ENCODE measurements at regions not wholly inside any gene's neighbourhood (a gene's known extent, or its start where the extent isn't known, plus 50 kb on each side); places are given as distances from the start of the nearest gene placed in this dataset.

GRCh38 chr10:52459097-52459496, 145.0 kb downstream of the DKK1 start:
- Histone ChIP-seq H3K4me2 (ENCODE audit: insufficient read depth, insufficient read length, low read length) (no peak overlapping the region), H3K14ac (ENCODE audit: insufficient read depth, low read length) (no peak overlapping the region), H2BK15ac (ENCODE audit: low read depth, low read length) (no peak overlapping the region), H3K18ac (ENCODE audit: insufficient read length, low read depth, low read length) (no peak overlapping the region), H2BK20ac (ENCODE audit: low read depth, low read length, poor library complexity, severe bottlenecking) (no peak overlapping the region), H4K8ac (replicated peaks; ENCODE audit: insufficient read length, low read depth, low read length) (no peak overlapping the region), H4K20me1 (ENCODE audit: control insufficient read depth, insufficient read depth, insufficient read length) (no peaks in the 10 kb centered on the region), H2BK12ac (ENCODE audit: insufficient read length, low read depth, low read length) (no peak overlapping the region), H3K4ac (ENCODE audit: low read depth, low read length) (no peak overlapping the region), H3K56ac (ENCODE audit: insufficient read length, low read depth, low read length) (no peak overlapping the region), H3K79me1 (ENCODE audit: insufficient read depth, low read depth, low read length, poor library complexity, severe bottlenecking) (no peaks in the 10 kb centered on the region), H4K5ac (ENCODE audit: insufficient read length, low read depth, low read length) (no peak overlapping the region), H3K27ac (ENCODE audit: insufficient read length, low read depth, low read length) (no peak overlapping the region), H3K4me1 (ENCODE audit: insufficient read depth, low read length) (no peaks in the 10 kb centered on the region), H4K91ac (ENCODE audit: insufficient read length, low read depth, low read length) (no peak overlapping the region), H3T11ph (ENCODE audit: low read length) (no peak overlapping the region), H2BK5ac (ENCODE audit: insufficient read length, low read length) (no peak overlapping the region), H3K79me2 (ENCODE audit: insufficient read depth, low read length) (no peaks in the 10 kb centered on the region), H2AK5ac (ENCODE audit: insufficient read length, low read length) (no peak overlapping the region), H2BK120ac (ENCODE audit: low read depth, low read length, poor library complexity, severe bottlenecking) (no peak overlapping the region), H3K27me3 (ENCODE audit: insufficient read depth, low read length) (no peaks in the 10 kb centered on the region), H3K9ac (ENCODE audit: extremely low read depth, insufficient read length, low read length) (no peak overlapping the region), H3K23ac (ENCODE audit: insufficient read length, low read depth, low read length) (no peak overlapping the region), H3K23me2 (ENCODE audit: insufficient read length, low read depth, low read length, poor library complexity, severe bottlenecking) (no peaks in the 10 kb centered on the region), H3K9me3 (ENCODE audit: control insufficient read depth, low read depth, low read length) (no peaks in the 10 kb centered on the region), H2AFZ (ENCODE audit: low read length) (no peak overlapping the region)
- Mint-ChIP-seq H3K4me3 (no peak overlapping the region), H3K27me3 (ENCODE audit: low read depth) (no peaks in the 10 kb centered on the region), H3K4me1 (peaks cover 8 to 13% of the 10 kb centered on the region in 2 experiments; a peak in 3 of 4 replicates), H3K27ac (no peak overlapping the region), H3K9me3 (no peaks in the 10 kb centered on the region), H3K36me3 (ENCODE audit: insufficient read depth in 1 of 3, low read depth in 3 of 3) (no peaks in the 10 kb centered on the region)
- no peak for TF ChIP-seq CTCF (conservative IDR thresholded peaks at IDR 0.05)
- DNase-seq = no peak
